ENCODE measurements at regions not wholly inside any gene's neighbourhood (a gene's known extent, or its start where the extent isn't known, plus 50 kb on each side); places are given as distances from the start of the nearest gene placed in this dataset.

GRCh38 chr7:9100289-9100688 lies 666.9 kb downstream of the NXPH1 start:
- no peak for TF ChIP-seq EZH2 (optimal IDR thresholded peaks at IDR 0.05; ENCODE audit: low read depth, low read length)
- no peak for TF ChIP-seq CTCF (IDR thresholded peaks at IDR 0.05; ENCODE audit: low read length)

All from MM.1S (cell line).